ENCODE measurements at regions not wholly inside any gene's neighbourhood (a gene's known extent, or its start where the extent isn't known, plus 50 kb on each side); places are given as distances from the start of the nearest gene placed in this dataset.

- no peak overlapping the region for H3K4me3 ChIP-seq (replicated peaks in 1 of 3; ENCODE audit: low read depth in 2 of 3, low read length in 3 of 3)
- no peak overlapping the region for H3K27ac Mint-ChIP-seq
These were observed 381.2 kb upstream of the RORB start for GRCh38 chr9:74115976-74116375.

GRCh38 chr9:74117151-74117550 lies 380.0 kb upstream of the RORB start:
- H3K4me2 ChIP-seq (replicated peaks; ENCODE audit: extremely low read depth, low read length, poor library complexity, severe bottlenecking) = no peak overlapping the region
- H3K36me3 Mint-ChIP-seq = no peaks in the 10 kb centered on the region
- H2AFZ ChIP-seq (ENCODE audit: insufficient read depth, low read depth, low read length, poor library complexity, severe bottlenecking) = no peak overlapping the region
- H3K27me3 Mint-ChIP-seq (ENCODE audit: low read depth in 3 of 3) = peaks cover 0 to 2% (median 0%) of the 10 kb centered on the region in 3 donors
- no peaks in the 10 kb centered on the region for H3K79me2 ChIP-seq (ENCODE audit: insufficient read depth, low read length)
- no peaks in the 10 kb centered on the region for H3K4me1 ChIP-seq (ENCODE audit: control insufficient read depth in 1 of 2, insufficient read depth in 2 of 2, low read length in 2 of 2)
- no peak overlapping the region for H3K4me3 ChIP-seq (replicated peaks in 1 of 3; ENCODE audit: low read depth in 2 of 3, low read length in 3 of 3)
- H3K27ac ChIP-seq (ENCODE audit: low read depth in 1 of 2, low read length in 2 of 2) = no peak overlapping the region
- H3K9ac ChIP-seq (ENCODE audit: insufficient read depth, low read length, poor library complexity, severe bottlenecking) = no peak overlapping the region
- H3K9me3 ChIP-seq (replicated peaks in 1 of 2; ENCODE audit: control insufficient read depth in 1 of 2, insufficient read depth in 1 of 2, low read length in 2 of 2) = no peaks in the 10 kb centered on the region
- no peak for DNase-seq
- H3K27ac Mint-ChIP-seq = no peak overlapping the region
- peaks cover 0 to 5% (median 0%) of the 10 kb centered on the region in 7 donors for H3K9me3 Mint-ChIP-seq
- no peaks in the 10 kb centered on the region for H3K4me1 Mint-ChIP-seq
- no peak overlapping the region for H3K4me3 Mint-ChIP-seq
- TF ChIP-seq, protein P1, sequence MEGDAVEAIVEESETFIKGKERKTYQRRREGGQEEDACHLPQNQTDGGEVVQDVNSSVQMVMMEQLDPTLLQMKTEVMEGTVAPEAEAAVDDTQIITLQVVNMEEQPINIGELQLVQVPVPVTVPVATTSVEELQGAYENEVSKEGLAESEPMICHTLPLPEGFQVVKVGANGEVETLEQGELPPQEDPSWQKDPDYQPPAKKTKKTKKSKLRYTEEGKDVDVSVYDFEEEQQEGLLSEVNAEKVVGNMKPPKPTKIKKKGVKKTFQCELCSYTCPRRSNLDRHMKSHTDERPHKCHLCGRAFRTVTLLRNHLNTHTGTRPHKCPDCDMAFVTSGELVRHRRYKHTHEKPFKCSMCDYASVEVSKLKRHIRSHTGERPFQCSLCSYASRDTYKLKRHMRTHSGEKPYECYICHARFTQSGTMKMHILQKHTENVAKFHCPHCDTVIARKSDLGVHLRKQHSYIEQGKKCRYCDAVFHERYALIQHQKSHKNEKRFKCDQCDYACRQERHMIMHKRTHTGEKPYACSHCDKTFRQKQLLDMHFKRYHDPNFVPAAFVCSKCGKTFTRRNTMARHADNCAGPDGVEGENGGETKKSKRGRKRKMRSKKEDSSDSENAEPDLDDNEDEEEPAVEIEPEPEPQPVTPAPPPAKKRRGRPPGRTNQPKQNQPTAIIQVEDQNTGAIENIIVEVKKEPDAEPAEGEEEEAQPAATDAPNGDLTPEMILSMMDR (IDR thresholded peaks at IDR 0.05) = no peak
- intact Hi-C loops (cut with micrococcal nuclease) = no loop called here
- no peaks in the 10 kb centered on the region for H3K27me3 ChIP-seq (ENCODE audit: control insufficient read depth in 2 of 2, insufficient read depth in 2 of 2, low read length in 2 of 2)
- H4K20me1 ChIP-seq (ENCODE audit: insufficient read depth, low read length) = no peaks in the 10 kb centered on the region
- H3K36me3 ChIP-seq (replicated peaks in 1 of 2; ENCODE audit: control insufficient read depth in 1 of 2, insufficient read depth in 2 of 2, low read length in 2 of 2) = no peaks in the 10 kb centered on the region

More at GRCh38 chr9:74115976-74116375, 381.2 kb upstream of the RORB start:
- TF ChIP-seq, protein P1 (IDR thresholded peaks at IDR 0.05) = no peak
- Histone ChIP-seq H2AFZ (ENCODE audit: insufficient read depth, low read depth, low read length, poor library complexity, severe bottlenecking) (no peak overlapping the region), H3K27ac (ENCODE audit: low read depth in 1 of 2, low read length in 2 of 2) (no peak overlapping the region), H3K4me2 (replicated peaks; ENCODE audit: extremely low read depth, low read length, poor library complexity, severe bottlenecking) (no peak overlapping the region), H4K20me1 (ENCODE audit: insufficient read depth, low read length) (no peaks in the 10 kb centered on the region), H3K79me2 (ENCODE audit: insufficient read depth, low read length) (no peaks in the 10 kb centered on the region), H3K9ac (ENCODE audit: insufficient read depth, low read length, poor library complexity, severe bottlenecking) (no peak overlapping the region), H3K4me1 (ENCODE audit: control insufficient read depth in 1 of 2, insufficient read depth in 2 of 2, low read length in 2 of 2) (no peaks in the 10 kb centered on the region), H3K27me3 (ENCODE audit: control insufficient read depth in 2 of 2, insufficient read depth in 2 of 2, low read length in 2 of 2) (no peaks in the 10 kb centered on the region), H3K9me3 (replicated peaks in 1 of 2; ENCODE audit: control insufficient read depth in 1 of 2, insufficient read depth in 1 of 2, low read length in 2 of 2) (no peaks in the 10 kb centered on the region), H3K36me3 (replicated peaks in 1 of 2; ENCODE audit: control insufficient read depth in 1 of 2, insufficient read depth in 2 of 2, low read length in 2 of 2) (no peaks in the 10 kb centered on the region)
- Mint-ChIP-seq H3K9me3 (peaks cover 0 to 5% (median 0%) of the 10 kb centered on the region in 7 donors), H3K4me3 (no peak overlapping the region), H3K4me1 (no peaks in the 10 kb centered on the region), H3K27me3 (ENCODE audit: low read depth in 3 of 3) (peaks cover 0 to 2% (median 0%) of the 10 kb centered on the region in 3 donors), H3K36me3 (no peaks in the 10 kb centered on the region)
- intact Hi-C loops (cut with micrococcal nuclease) = no loop called here
- 100% methylated on average over 3 of the region's 6 CpGs for WGBS (ENCODE audit: insufficient coverage)
- no peak for DNase-seq

Measured in CD14-positive monocyte (primary cell).